Vagina (tissue), 2 donors: ENCODE measurements at regions not wholly inside any gene's neighbourhood (a gene's known extent, or its start where the extent isn't known, plus 50 kb on each side); places are given as distances from the start of the nearest gene placed in this dataset.
"Not testable (repeated sequence)": the region's sequence is repeated elsewhere in the genome, so short reads cannot be mapped to it uniquely, and the experiment has no call there.

Experiments
- DNase-seq, 2 donors: peaks; one replicate each; pipeline ENCODE4 v3.0.0-alpha.2; 2017; ENCODE audit errors: extremely low spot score in 2 of 2
- H3K27ac ChIP-seq: fragments of 200-600 bp; sonication (generic); one replicate; pipeline ENCODE4 v1.5.1; 2019
- H3K27me3 ChIP-seq: fragments of 200-600 bp; sonication (generic); one replicate; pipeline ENCODE4 v1.5.1; 2019
- H3K36me3 ChIP-seq, 2 donors: fragments of 200-600 bp; sonication (generic); one replicate each; pipeline ENCODE4 v1.5.1; 2017 to 2019
- H3K4me1 ChIP-seq: fragments of 200-600 bp; sonication (generic); one replicate; pipeline ENCODE4 v1.5.1; 2019
- H3K4me3 ChIP-seq, 2 donors: fragments of 200-600 bp; sonication (generic); 1 replicate in 1 of 2; 2 replicates in 1 of 2; pipeline ENCODE4 v1.5.1; 2016 to 2019
- H3K9me3 ChIP-seq: fragments of 200-600 bp; sonication (generic); one replicate; pipeline ENCODE4 v1.5.1; 2019
- POLR2A ChIP-seq, 2 donors: fragments of 450-650 bp; IDR thresholded peaks; one replicate each; pipeline ENCODE4 v1.6.1; 2017; ENCODE audit warnings: antibody characterized with exemption in 2 of 2, mild to moderate bottlenecking in 2 of 2, moderate library complexity in 2 of 2
- POLR2AphosphoS5 ChIP-seq, 2 donors: sonication (generic); formaldehyde crosslinking; IDR thresholded peaks; one replicate each; pipeline ENCODE4 v1.9.0; 2017; ENCODE audit warnings: antibody characterized with exemption in 2 of 2, mild to moderate bottlenecking in 2 of 2, low read depth in 1 of 2; ENCODE audit not compliant: insufficient read depth in 1 of 2
- intact Hi-C: fragments of 100-400 bp; cut with DNase I; formaldehyde crosslinking; loops from one replicate; pipeline ENCODE4 v1.15.1; 2023
- TF ChIP-seq, protein P1 (sequence below), 3 experiments: fragments of 450-650 bp in 2 of 3; fragments of 200-600 bp in 1 of 3; sonication (generic) in 1 of 3; IDR thresholded peaks; one replicate each; pipeline ENCODE4 v1.5.1; 2017 to 2019; ENCODE audit warnings: antibody characterized with exemption in 3 of 3, mild to moderate bottlenecking in 2 of 3, moderate library complexity in 2 of 3

DNA sequence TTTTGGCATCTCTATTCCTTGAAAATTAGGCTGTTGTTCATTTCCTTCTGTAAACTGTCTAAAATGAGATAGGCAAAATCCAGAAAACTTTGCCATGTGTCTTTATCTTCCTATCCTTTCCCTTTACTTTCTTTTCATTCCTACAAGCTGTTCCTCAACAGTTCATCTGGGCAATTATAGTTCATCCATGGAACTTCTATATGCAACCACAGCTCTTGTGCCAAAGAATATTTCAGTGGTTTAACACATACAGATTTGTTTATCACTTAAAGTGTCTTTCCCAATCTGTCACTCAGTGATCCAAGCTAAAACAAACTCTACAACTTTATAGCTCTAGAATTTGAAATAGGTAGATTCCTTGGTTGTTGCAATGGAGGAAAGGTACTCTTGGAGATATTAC is 230.3 kb upstream of the EPHA6 start:
- DNase-seq, result no peak
- TF ChIP-seq POLR2AphosphoS5 (IDR thresholded peaks at IDR 0.05; ENCODE audit: insufficient read depth in 1 of 2, low read depth in 1 of 2) (no peak), POLR2A (IDR thresholded peaks at IDR 0.05) (no peak)
- intact Hi-C loops, result no loop called here
- no peaks in the 10 kb centered on the region for H3K36me3 ChIP-seq
- H3K4me3 ChIP-seq, result no peak overlapping the region
- H3K27ac ChIP-seq, result no peak overlapping the region
- H3K9me3 ChIP-seq, result no peaks in the 10 kb centered on the region
- no peaks in the 10 kb centered on the region for H3K27me3 ChIP-seq
- no peaks in the 10 kb centered on the region for H3K4me1 ChIP-seq

DNA sequence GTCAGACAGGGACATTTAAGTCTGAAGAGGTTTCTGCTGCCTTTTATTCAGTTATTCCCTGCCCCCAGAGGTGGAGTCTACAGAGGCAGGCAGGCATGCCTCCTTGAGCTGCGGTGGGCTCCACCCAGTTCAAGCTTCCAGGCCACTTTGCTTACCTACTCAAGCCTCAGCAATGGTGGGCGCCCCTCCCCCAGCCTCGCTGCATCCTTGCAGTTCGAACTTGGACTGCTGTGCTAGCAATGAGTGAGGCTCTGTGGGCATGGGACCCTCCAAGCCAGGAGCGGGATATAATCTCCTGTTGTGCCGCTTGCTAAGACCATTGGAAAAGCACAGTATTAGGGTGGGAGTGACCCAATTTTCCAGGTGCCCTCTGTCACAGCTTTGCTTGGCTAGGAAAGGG is 207.5 kb upstream of the EPHA6 start:
- H3K27me3 ChIP-seq, H3K27ac ChIP-seq, H3K4me3 ChIP-seq, H3K4me1 ChIP-seq, H3K9me3 ChIP-seq, DNase-seq, intact Hi-C loops, H3K36me3 ChIP-seq: not testable (repeated sequence)

DNA sequence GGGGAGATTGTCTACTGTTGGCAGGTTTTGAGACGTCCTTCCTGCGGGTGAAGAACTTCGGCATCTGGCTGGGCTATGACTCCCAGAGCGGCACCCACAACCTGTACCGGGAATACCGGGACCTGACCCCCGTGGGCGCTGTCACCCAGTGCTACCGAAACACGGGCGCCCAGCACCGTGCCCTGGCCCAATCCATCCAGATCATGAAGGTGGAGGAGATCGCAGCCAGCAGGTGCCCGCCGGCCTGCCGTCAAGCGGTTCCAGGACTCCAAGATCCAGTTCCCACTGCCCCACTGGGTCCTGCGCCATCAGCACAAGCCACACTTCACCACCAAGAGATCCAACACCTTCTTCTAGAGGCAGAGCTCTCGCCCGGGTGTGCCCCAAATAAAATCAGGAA is 194.9 kb upstream of the EPHA6 start:
- H3K4me1 ChIP-seq, result no peaks in the 10 kb centered on the region
- no peaks in the 10 kb centered on the region for H3K27me3 ChIP-seq
- intact Hi-C loops, result no loop called here
- no peaks in the 10 kb centered on the region for H3K36me3 ChIP-seq
- no peak overlapping the region for H3K4me3 ChIP-seq
- no peak for DNase-seq
- no peak overlapping the region for H3K27ac ChIP-seq
- no peaks in the 10 kb centered on the region for H3K9me3 ChIP-seq
- TF ChIP-seq POLR2A (IDR thresholded peaks at IDR 0.05), result no peak
- TF ChIP-seq POLR2AphosphoS5 (IDR thresholded peaks at IDR 0.05; ENCODE audit: insufficient read depth in 1 of 2, low read depth in 1 of 2), result no peak
- TF ChIP-seq, protein P1, sequence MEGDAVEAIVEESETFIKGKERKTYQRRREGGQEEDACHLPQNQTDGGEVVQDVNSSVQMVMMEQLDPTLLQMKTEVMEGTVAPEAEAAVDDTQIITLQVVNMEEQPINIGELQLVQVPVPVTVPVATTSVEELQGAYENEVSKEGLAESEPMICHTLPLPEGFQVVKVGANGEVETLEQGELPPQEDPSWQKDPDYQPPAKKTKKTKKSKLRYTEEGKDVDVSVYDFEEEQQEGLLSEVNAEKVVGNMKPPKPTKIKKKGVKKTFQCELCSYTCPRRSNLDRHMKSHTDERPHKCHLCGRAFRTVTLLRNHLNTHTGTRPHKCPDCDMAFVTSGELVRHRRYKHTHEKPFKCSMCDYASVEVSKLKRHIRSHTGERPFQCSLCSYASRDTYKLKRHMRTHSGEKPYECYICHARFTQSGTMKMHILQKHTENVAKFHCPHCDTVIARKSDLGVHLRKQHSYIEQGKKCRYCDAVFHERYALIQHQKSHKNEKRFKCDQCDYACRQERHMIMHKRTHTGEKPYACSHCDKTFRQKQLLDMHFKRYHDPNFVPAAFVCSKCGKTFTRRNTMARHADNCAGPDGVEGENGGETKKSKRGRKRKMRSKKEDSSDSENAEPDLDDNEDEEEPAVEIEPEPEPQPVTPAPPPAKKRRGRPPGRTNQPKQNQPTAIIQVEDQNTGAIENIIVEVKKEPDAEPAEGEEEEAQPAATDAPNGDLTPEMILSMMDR (IDR thresholded peaks at IDR 0.05), result no peak

DNA sequence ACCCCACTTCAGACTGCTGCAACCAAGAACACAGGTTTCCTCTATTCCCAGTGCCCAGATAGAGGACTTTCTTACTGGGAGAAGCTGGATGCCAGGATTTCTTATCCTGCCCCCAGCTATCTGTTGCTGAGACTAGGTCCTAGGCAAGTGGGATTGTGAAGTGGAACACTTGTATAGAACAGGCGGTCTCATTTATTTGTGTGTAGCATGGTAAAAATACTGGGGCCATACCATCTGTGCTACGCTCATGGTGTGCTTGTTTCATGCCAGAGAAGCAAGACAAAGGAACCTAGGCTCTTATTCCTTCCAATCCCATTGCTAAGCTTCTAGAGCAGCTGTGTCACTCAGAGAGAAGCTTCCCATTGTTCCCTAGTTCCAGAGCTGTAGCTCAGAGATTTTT is 191.5 kb upstream of the EPHA6 start:
- TF ChIP-seq POLR2AphosphoS5 (IDR thresholded peaks at IDR 0.05; ENCODE audit: insufficient read depth in 1 of 2, low read depth in 1 of 2) (no peak), POLR2A (IDR thresholded peaks at IDR 0.05) (no peak)
- TF ChIP-seq, protein P1 (IDR thresholded peaks at IDR 0.05), result no peak
- H3K36me3 ChIP-seq, result no peaks in the 10 kb centered on the region
- H3K4me3 ChIP-seq, result no peak overlapping the region
- H3K4me1 ChIP-seq, result no peaks in the 10 kb centered on the region
- intact Hi-C loops, result no loop called here
- H3K27me3 ChIP-seq, result no peaks in the 10 kb centered on the region
- no peaks in the 10 kb centered on the region for H3K9me3 ChIP-seq
- H3K27ac ChIP-seq, result no peak overlapping the region
- DNase-seq, result no peak

DNA sequence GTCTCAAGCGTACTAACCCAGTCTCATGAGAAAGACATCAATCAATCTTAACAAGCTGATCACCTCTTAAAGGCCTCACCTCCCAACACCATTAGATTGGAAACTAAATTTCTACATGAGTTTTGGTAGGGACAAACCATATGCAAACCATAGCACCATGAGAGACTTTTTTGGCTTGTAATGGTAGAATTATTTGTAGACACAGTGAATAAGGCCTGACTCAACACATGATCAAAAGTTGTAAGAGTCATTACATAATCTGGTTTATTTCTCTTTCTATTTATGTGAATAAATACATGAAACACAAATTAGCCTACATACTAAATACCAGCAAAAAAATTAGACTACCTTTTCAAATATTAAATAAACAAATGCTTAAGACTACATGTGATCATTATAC is 183.3 kb upstream of the EPHA6 start:
- intact Hi-C loops, result no loop called here
- TF ChIP-seq POLR2AphosphoS5 (IDR thresholded peaks at IDR 0.05; ENCODE audit: insufficient read depth in 1 of 2, low read depth in 1 of 2) (no peak), POLR2A (IDR thresholded peaks at IDR 0.05) (no peak)
- TF ChIP-seq, protein P1 (IDR thresholded peaks at IDR 0.05), result no peak

DNA sequence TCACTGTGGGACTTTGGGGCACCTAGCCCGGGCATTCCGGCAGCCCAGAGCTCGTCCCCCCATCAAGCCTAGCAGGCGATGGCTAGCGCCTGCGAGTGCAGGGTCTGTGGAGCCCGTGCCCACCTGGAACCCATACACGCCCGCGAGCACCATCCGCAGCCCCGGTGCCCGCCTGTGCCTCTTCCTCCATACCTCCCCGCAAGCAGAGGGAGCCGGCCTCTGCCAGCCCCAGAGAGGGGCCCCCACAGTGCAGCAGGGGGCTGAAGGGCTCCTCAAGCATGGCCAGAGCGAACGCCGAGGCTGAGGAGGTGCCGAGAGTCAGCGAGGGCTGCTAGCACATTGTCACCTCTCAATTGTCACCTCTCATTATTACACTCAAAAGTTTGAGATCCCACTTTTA is 167.8 kb upstream of the EPHA6 start:
- no peaks in the 10 kb centered on the region for H3K27me3 ChIP-seq
- no peaks in the 10 kb centered on the region for H3K36me3 ChIP-seq
- no peaks in the 10 kb centered on the region for H3K4me1 ChIP-seq
- H3K27ac ChIP-seq, result no peak overlapping the region
- DNase-seq, result no peak
- no peaks in the 10 kb centered on the region for H3K9me3 ChIP-seq
- TF ChIP-seq POLR2AphosphoS5 (IDR thresholded peaks at IDR 0.05; ENCODE audit: insufficient read depth in 1 of 2, low read depth in 1 of 2) (no peak), POLR2A (IDR thresholded peaks at IDR 0.05) (no peak)
- TF ChIP-seq, protein P1 (IDR thresholded peaks at IDR 0.05), result no peak
- intact Hi-C loops, result no loop called here
- no peak overlapping the region for H3K4me3 ChIP-seq

More for the DNA sequence above, 183.3 kb upstream of the EPHA6 start:
- Histone ChIP-seq H3K9me3 (no peaks in the 10 kb centered on the region), H3K4me3 (no peak overlapping the region), H3K27ac (no peak overlapping the region), H3K4me1 (no peaks in the 10 kb centered on the region), H3K27me3 (no peaks in the 10 kb centered on the region), H3K36me3 (no peaks in the 10 kb centered on the region)
- no peak for DNase-seq
